GM12878 (cell line): ENCODE measurements at regions not wholly inside any gene's neighbourhood (a gene's known extent, or its start where the extent isn't known, plus 50 kb on each side); places are given as distances from the start of the nearest gene placed in this dataset.
"Not testable (repeated sequence)": the region's sequence is repeated elsewhere in the genome, so short reads cannot be mapped to it uniquely, and the experiment has no call there.

Experiments used
- ATAC-seq: fragments of 200-7000 bp; cut with Tn5 transposase; 3 replicates; pipeline ENCODE4 v1.9.1; 2020; ENCODE audit warnings: mild to moderate bottlenecking, moderate library complexity
- BruUV-seq: library from RNA; stranded (reverse); fragments of 400-500 nt; replicated peaks from 2 replicates; lab custom pipeline; 2021; lab: Mats Ljungman, UMichigan
- CTCF ChIA-PET: fragments of 300-600 bp; sonication (Branson Sonifier 250); formaldehyde crosslinking; extraction: SDS; loops from one replicate; lab custom pipeline; 2021; ENCODE audit warnings: inconsistent platforms; lab: Yijun Ruan, JAX
- POLR2A ChIA-PET: fragments of 350-600 bp; formaldehyde crosslinking; extraction: SDS; loops from one replicate; lab custom pipeline; 2021; ENCODE audit warnings: inconsistent platforms; lab: Charles Lee
- RAD21 ChIA-PET: fragments of 300-600 bp; sonication (Branson Sonifier 250); formaldehyde crosslinking; loops from one replicate; lab custom pipeline; 2023; ENCODE audit warnings: antibody characterized with exemption; ENCODE audit not compliant: unreplicated experiment; lab: Charles Lee
- SMC1A ChIA-PET: fragments of 300-600 bp; sonication (Branson Sonifier 250); formaldehyde crosslinking; loops from one replicate; lab custom pipeline; 2023; ENCODE audit not compliant: unreplicated experiment, uncharacterized antibody; lab: Charles Lee
- DNase-seq: peaks from one replicate; pipeline ENCODE4 v3.0.0-alpha.2; 2011; ENCODE audit warnings: low read depth, low spot score
- FAIRE-seq: peaks from 3 replicates; lab custom pipeline; 2011; peaks lifted over from hg19 to GRCh38; lab: Jason Lieb, UNC
- H2AFZ ChIP-seq: 2 replicates; pipeline ENCODE4 v1.6.0; 2011; ENCODE audit warnings: low read depth, low read length, control low read depth; ENCODE audit not compliant: control insufficient read depth
- H3K27ac ChIP-seq: 2 replicates; pipeline ENCODE4 v1.5.1; 2011; ENCODE audit warnings: control low read depth; ENCODE audit not compliant: control insufficient read depth, insufficient read depth
- H3K27me3 ChIP-seq, 2 experiments: replicated peaks in 1 of 2; 2 replicates each; pipeline versions ENCODE4 v1.6.0 to v1.6.1; 2011; ENCODE audit warnings: low read length in 1 of 2; ENCODE audit not compliant: control insufficient read depth in 2 of 2, insufficient read depth in 2 of 2
- H3K36me3 ChIP-seq, 2 experiments: 2 replicates each; pipeline ENCODE4 v1.5.1; 2011; ENCODE audit warnings: low read length in 1 of 2; ENCODE audit not compliant: control insufficient read depth in 2 of 2, insufficient read depth in 2 of 2
- H3K4me1 ChIP-seq: 2 replicates; pipeline ENCODE4 v1.6.1; 2011; ENCODE audit warnings: mild to moderate bottlenecking, low read length, moderate library complexity, mixed read lengths; ENCODE audit not compliant: control insufficient read depth, insufficient read depth
- H3K4me2 ChIP-seq: 2 replicates; pipeline ENCODE4 v1.6.0; 2011; ENCODE audit warnings: control low read depth; ENCODE audit not compliant: control insufficient read depth, insufficient read depth
- H3K4me3 ChIP-seq: fragments of 200-600 bp; sonication (generic); 2 replicates; pipeline ENCODE4 v1.5.1; 2016
- H3K79me2 ChIP-seq: 2 replicates; pipeline ENCODE4 v1.6.0; 2011; ENCODE audit warnings: low read length; ENCODE audit not compliant: control insufficient read depth, insufficient read depth
- H3K9ac ChIP-seq: 2 replicates; pipeline ENCODE4 v1.8.0; 2011; ENCODE audit warnings: low read length, control low read depth, mixed read lengths; ENCODE audit not compliant: control insufficient read depth, insufficient read depth
- H3K9me3 ChIP-seq: replicated peaks from 3 replicates; pipeline ENCODE4 v1.5.1; 2011; ENCODE audit warnings: mild to moderate bottlenecking, low read length; ENCODE audit not compliant: control insufficient read depth, insufficient read depth
- H4K20me1 ChIP-seq: 2 replicates; pipeline ENCODE4 v1.6.0; 2011; ENCODE audit not compliant: control insufficient read depth, insufficient read depth
- BACH1 ChIP-seq: fragments of 450-650 bp; IDR thresholded peaks from 2 replicates; pipeline ENCODE4 v1.6.1; 2017; ENCODE audit warnings: mild to moderate bottlenecking, borderline replicate concordance
- BRCA1 ChIP-seq: IDR thresholded peaks from 2 replicates; pipeline ENCODE4 v1.6.1; 2011; ENCODE audit warnings: low read depth, low read length, improper control_type of control experiment
- MEF2B ChIP-seq: fragments of 450-650 bp; IDR thresholded peaks from 2 replicates; pipeline ENCODE4 v1.6.1; 2018; ENCODE audit warnings: mild to moderate bottlenecking, moderate library complexity; ENCODE audit not compliant: partially characterized antibody, poor library complexity, severe bottlenecking
- NR2C1 ChIP-seq: fragments of 450-650 bp; IDR thresholded peaks from 2 replicates; pipeline ENCODE4 v1.6.1; 2017; ENCODE audit warnings: antibody characterized with exemption, mild to moderate bottlenecking, moderate library complexity
- NR2C2 ChIP-seq: IDR thresholded peaks from 2 replicates; pipeline ENCODE4 v1.6.1; 2011; ENCODE audit warnings: borderline replicate concordance, low read depth; ENCODE audit not compliant: control insufficient read depth, insufficient read length
- WGBS: methylation state at CpG from one replicate; pipeline ENCODE4 v1.1.6; 2016; ENCODE audit warnings: low lambda C conversion rate; ENCODE audit not compliant: insufficient replicate concordance, insufficient coverage; ENCODE audit errors: missing lambda C conversion rate; 5-methylcytosine and 5-hydroxymethylcytosine counted together
- in situ Hi-C: fragments of 300-500 bp; cut with MboI; formaldehyde crosslinking; loops from 9 replicates; pipeline ENCODE4 v1.14.3; 2018; ENCODE audit warnings: mixed read lengths
- intact Hi-C: fragments of 100-400 bp; cut with micrococcal nuclease; formaldehyde crosslinking; loops from one replicate; pipeline ENCODE4 v1.14.2; 2022; ENCODE audit not compliant: unreplicated experiment
- TF ChIP-seq, protein P1 (sequence below): fragments of 450-650 bp; conservative IDR thresholded peaks from 2 replicates; pipeline ENCODE4 v1.6.1; 2017; ENCODE audit warnings: mild to moderate bottlenecking, moderate library complexity
- TF ChIP-seq, protein P2 (sequence below): IDR thresholded peaks from 2 replicates; pipeline ENCODE4 v1.6.1; 2011; ENCODE audit warnings: low read depth, mild to moderate bottlenecking, low read length, moderate library complexity, borderline replicate concordance; ENCODE audit errors: extremely low read depth

DNA sequence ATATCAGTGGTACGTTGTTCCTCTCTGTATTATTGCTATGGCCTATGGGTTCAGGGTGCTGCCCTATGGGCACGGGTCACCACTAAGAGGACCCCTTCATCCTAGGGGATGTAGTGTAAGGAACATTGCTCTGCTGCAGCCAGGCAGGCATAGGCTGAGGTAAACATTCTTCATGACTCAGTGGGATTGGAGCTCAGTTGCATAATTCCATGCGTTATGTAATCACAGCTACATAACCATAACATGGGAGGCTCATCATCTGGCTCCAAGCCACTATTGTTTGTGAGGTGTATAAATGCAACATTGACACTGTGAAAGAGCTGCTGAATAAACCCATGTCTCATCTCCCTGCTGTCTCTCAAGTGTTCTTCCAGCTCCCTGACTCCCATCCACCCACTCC, 375.2 kb downstream of the MAGEE1 start (continued):
- TF ChIP-seq, protein P1, sequence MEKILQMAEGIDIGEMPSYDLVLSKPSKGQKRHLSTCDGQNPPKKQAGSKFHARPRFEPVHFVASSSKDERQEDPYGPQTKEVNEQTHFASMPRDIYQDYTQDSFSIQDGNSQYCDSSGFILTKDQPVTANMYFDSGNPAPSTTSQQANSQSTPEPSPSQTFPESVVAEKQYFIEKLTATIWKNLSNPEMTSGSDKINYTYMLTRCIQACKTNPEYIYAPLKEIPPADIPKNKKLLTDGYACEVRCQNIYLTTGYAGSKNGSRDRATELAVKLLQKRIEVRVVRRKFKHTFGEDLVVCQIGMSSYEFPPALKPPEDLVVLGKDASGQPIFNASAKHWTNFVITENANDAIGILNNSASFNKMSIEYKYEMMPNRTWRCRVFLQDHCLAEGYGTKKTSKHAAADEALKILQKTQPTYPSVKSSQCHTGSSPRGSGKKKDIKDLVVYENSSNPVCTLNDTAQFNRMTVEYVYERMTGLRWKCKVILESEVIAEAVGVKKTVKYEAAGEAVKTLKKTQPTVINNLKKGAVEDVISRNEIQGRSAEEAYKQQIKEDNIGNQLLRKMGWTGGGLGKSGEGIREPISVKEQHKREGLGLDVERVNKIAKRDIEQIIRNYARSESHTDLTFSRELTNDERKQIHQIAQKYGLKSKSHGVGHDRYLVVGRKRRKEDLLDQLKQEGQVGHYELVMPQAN, result no peak

DNA sequence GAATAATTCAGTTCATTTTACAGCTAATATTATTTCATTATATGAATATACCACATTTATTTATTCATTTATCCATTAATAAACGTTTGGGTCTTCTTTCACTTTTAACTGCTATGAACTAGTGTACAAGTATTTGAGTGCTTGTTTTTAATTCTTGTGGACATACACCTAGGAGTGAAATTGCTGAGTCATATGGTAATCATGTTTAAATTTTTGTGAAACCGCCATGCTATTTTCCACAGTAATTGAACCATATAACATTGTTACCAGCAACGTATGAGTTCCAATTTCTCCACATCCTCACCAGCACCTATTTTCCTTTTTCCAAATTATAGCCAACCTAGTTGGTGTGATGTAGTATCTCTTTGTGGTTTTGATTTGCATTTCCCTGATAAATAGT, 388.2 kb downstream of the MAGEE1 start:
- ATAC-seq (no peak), DNase-seq (no peak), FAIRE-seq (no peak)
- SMC1A ChIA-PET, result no interaction called here
- Histone ChIP-seq H3K4me1 (no peaks in the 10 kb centered on the region), H3K4me3 (no peak overlapping the region), H3K9me3 (no peaks in the 10 kb centered on the region), H3K27ac (no peak overlapping the region), H2AFZ (no peak overlapping the region), H3K27me3 (no peaks in the 10 kb centered on the region), H3K9ac (no peak overlapping the region), H3K36me3 (no peaks in the 10 kb centered on the region), H3K79me2 (no peaks in the 10 kb centered on the region), H3K4me2 (no peak overlapping the region), H4K20me1 (no peaks in the 10 kb centered on the region)
- TF ChIP-seq, protein P2, sequence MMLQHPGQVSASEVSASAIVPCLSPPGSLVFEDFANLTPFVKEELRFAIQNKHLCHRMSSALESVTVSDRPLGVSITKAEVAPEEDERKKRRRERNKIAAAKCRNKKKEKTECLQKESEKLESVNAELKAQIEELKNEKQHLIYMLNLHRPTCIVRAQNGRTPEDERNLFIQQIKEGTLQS, result no peak
- TF ChIP-seq BRCA1 (no peak), MEF2B (no peak), NR2C2 (no peak), BACH1 (no peak), NR2C1 (no peak)
- BruUV-seq, result no TSS peak
- RAD21 ChIA-PET, result no interaction called here
- in situ Hi-C loops, result no loop called here
- CTCF ChIA-PET, result no interaction called here
- 36% methylated on average over 3 of the region's 3 CpGs for WGBS
- POLR2A ChIA-PET, result no interaction called here
- intact Hi-C loops, result no loop called here

DNA sequence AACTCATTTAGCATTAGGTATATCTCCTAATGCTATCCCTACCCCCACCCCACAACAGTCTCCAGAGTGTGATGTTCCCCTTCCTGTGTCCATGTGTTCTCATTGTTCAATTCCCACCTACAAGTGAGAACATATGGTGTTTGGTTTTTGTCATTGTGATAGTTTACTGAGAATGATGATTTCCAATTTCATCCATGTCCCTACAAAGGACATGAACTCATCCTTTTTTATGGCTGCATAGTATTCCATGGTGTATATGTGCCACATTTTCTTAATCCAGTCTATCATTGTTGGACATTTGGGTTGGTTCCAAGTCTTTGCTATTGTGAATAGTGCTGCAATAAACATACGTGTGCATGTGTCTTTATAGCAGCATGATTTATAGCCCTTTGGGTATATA, 389.8 kb downstream of the MAGEE1 start:
- FAIRE-seq, SMC1A ChIA-PET: not testable (repeated sequence)
- WGBS, result no CpG with 5 or more reads among the region's 1 CpG

More for the DNA sequence above, 389.8 kb downstream of the MAGEE1 start:
- in situ Hi-C loops, H3K4me2 ChIP-seq, RAD21 ChIA-PET, BruUV-seq, H4K20me1 ChIP-seq, H3K4me1 ChIP-seq, H3K9me3 ChIP-seq, H3K9ac ChIP-seq, H3K4me3 ChIP-seq, DNase-seq, intact Hi-C loops, H3K27me3 ChIP-seq, H3K27ac ChIP-seq, POLR2A ChIA-PET, H3K36me3 ChIP-seq, H3K79me2 ChIP-seq, ATAC-seq, H2AFZ ChIP-seq: not testable (repeated sequence)
- CTCF ChIA-PET, result interaction anchor here (0.6 kb wide), 1 partner anchor 89 kb away, joined by 3 read pairs; no protein-coding TSS in a partner anchor
